PC-3 (cell line): ENCODE measurements at regions not wholly inside any gene's neighbourhood (a gene's known extent, or its start where the extent isn't known, plus 50 kb on each side); places are given as distances from the start of the nearest gene placed in this dataset.

Source experiments
- ATAC-seq: fragments of 200-7000 bp; cut with Tn5 transposase; 2 replicates; pipeline ENCODE4 v1.9.1; 2020; ENCODE audit warnings: mild to moderate bottlenecking, moderate library complexity
- BruUV-seq: library from RNA; stranded (reverse); fragments of 400-500 nt; replicated peaks from 2 replicates; lab custom pipeline; 2021; lab: Mats Ljungman, UMichigan
- CTCF ChIA-PET: fragments of 300-600 bp; sonication (Branson Sonifier 250); formaldehyde crosslinking; loops from one replicate; lab custom pipeline; 2022; ENCODE audit warnings: antibody characterized with exemption; lab: Charles Lee
- POLR2A ChIA-PET: fragments of 300-600 bp; sonication (Branson Sonifier 250); formaldehyde crosslinking; loops from one replicate; lab custom pipeline; 2022; ENCODE audit warnings: antibody characterized with exemption; ENCODE audit not compliant: unreplicated experiment; lab: Charles Lee
- DNase-seq: peaks from one replicate; pipeline ENCODE4 v3.0.0-alpha.2; 2015
- H2AFZ ChIP-seq: fragments of 300-600 bp; sonication (generic); 2 replicates; pipeline ENCODE4 v1.6.0; 2016; ENCODE audit warnings: antibody characterized with exemption, low read length
- H3F3A ChIP-seq: fragments of 300-600 bp; sonication (generic); one replicate; pipeline ENCODE4 v1.6.0; 2017; ENCODE audit warnings: antibody characterized with exemption, low read length, control low read depth, mild to moderate bottlenecking; ENCODE audit not compliant: unreplicated experiment
- H3K27ac ChIP-seq: fragments of 300-600 bp; sonication (generic); 2 replicates; pipeline ENCODE4 v1.5.1; 2016; ENCODE audit warnings: mild to moderate bottlenecking, low read length
- H3K27me3 ChIP-seq: fragments of 300-600 bp; sonication (generic); 2 replicates; pipeline ENCODE4 v1.6.1; 2016; ENCODE audit warnings: low read length, mixed read lengths
- H3K36me3 ChIP-seq: fragments of 300-600 bp; sonication (generic); 2 replicates; pipeline ENCODE4 v1.6.1; 2016; ENCODE audit warnings: low read depth, mixed run types, low read length, mixed read lengths
- H3K4me1 ChIP-seq: fragments of 300-600 bp; sonication (generic); 2 replicates; pipeline ENCODE4 v1.5.1; 2016; ENCODE audit warnings: low read length; ENCODE audit not compliant: insufficient read depth
- H3K4me2 ChIP-seq: fragments of 300-600 bp; sonication (generic); 2 replicates; pipeline ENCODE4 v1.6.0; 2016; ENCODE audit warnings: low read length
- H3K4me3 ChIP-seq: fragments of 300-600 bp; sonication (generic); 2 replicates; pipeline ENCODE4 v1.5.1; 2016; ENCODE audit warnings: mild to moderate bottlenecking, low read length, mixed read lengths
- H3K79me2 ChIP-seq: fragments of 300-600 bp; sonication (generic); 2 replicates; pipeline ENCODE4 v1.6.1; 2017; ENCODE audit warnings: low read length, mixed read lengths
- H3K9ac ChIP-seq: fragments of 300-600 bp; sonication (generic); 2 replicates; pipeline ENCODE4 v1.6.0; 2016; ENCODE audit warnings: mild to moderate bottlenecking, low read length
- H3K9me2 ChIP-seq: fragments of 300-600 bp; sonication (generic); replicated peaks from 2 replicates; pipeline ENCODE4 v1.6.1; 2016; ENCODE audit warnings: mixed run types, low read length, mixed read lengths
- H3K9me3 ChIP-seq: fragments of 300-600 bp; sonication (generic); 2 replicates; pipeline ENCODE4 v1.6.1; 2016; ENCODE audit warnings: low read length, mixed read lengths
- H4K20me1 ChIP-seq: fragments of 300-600 bp; sonication (generic); 2 replicates; pipeline ENCODE4 v1.6.1; 2016; ENCODE audit warnings: low read length, mixed read lengths
- EZH2 ChIP-seq: fragments of 300-600 bp; sonication (generic); IDR thresholded peaks from one replicate; pipeline ENCODE4 v1.6.1; 2017; ENCODE audit warnings: antibody characterized with exemption, mild to moderate bottlenecking, low read length; ENCODE audit not compliant: unreplicated experiment
- EZH2phosphoT487 ChIP-seq: fragments of 300-600 bp; sonication (generic); IDR thresholded peaks from 2 replicates; pipeline ENCODE4 v1.6.1; 2018; ENCODE audit warnings: mild to moderate bottlenecking, antibody characterized with exemption, low read length, borderline replicate concordance
- intact Hi-C: fragments of 100-400 bp; cut with micrococcal nuclease; formaldehyde crosslinking; loops from 2 replicates; pipeline ENCODE4 v1.9.0; 2023
- TF ChIP-seq, protein P1 (sequence below): fragments of 300-600 bp; sonication (generic); conservative IDR thresholded peaks from 2 replicates; pipeline ENCODE4 v1.5.1; 2017; ENCODE audit warnings: antibody characterized with exemption, low read depth, mild to moderate bottlenecking, low read length

DNA sequence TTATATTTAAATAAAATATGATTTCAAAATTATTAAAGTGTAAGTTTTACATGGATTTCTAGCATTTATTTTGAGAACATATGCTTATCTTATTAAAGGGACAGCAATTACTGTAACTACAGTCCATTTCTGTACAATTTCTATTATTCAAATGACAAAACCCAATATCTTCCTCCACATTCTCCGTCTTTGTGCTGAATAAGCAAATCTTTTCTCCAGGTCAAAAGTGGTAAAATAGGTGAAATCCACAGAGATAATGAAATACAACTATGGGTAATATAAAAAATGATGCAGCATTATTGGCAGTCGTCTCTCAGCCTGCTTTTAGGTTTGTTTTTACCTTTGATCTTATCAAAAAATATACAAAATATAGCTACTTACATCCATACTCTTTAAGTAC is 79.4 kb upstream of the OTX2 start:
- Histone ChIP-seq H3F3A (no peaks in the 10 kb centered on the region), H3K4me3 (no peak overlapping the region), H3K9ac (no peak overlapping the region), H3K27me3 (peaks cover 90% of the 10 kb centered on the region), H3K4me2 (no peak overlapping the region), H3K9me2 (no peaks in the 10 kb centered on the region), H3K9me3 (no peaks in the 10 kb centered on the region), H3K79me2 (no peaks in the 10 kb centered on the region), H2AFZ (no peak overlapping the region), H3K36me3 (no peaks in the 10 kb centered on the region), H4K20me1 (no peaks in the 10 kb centered on the region), H3K4me1 (no peaks in the 10 kb centered on the region), H3K27ac (no peak overlapping the region)
- ChIA-PET POLR2A (no interaction called here), CTCF (no interaction called here)
- TF ChIP-seq, protein P1, sequence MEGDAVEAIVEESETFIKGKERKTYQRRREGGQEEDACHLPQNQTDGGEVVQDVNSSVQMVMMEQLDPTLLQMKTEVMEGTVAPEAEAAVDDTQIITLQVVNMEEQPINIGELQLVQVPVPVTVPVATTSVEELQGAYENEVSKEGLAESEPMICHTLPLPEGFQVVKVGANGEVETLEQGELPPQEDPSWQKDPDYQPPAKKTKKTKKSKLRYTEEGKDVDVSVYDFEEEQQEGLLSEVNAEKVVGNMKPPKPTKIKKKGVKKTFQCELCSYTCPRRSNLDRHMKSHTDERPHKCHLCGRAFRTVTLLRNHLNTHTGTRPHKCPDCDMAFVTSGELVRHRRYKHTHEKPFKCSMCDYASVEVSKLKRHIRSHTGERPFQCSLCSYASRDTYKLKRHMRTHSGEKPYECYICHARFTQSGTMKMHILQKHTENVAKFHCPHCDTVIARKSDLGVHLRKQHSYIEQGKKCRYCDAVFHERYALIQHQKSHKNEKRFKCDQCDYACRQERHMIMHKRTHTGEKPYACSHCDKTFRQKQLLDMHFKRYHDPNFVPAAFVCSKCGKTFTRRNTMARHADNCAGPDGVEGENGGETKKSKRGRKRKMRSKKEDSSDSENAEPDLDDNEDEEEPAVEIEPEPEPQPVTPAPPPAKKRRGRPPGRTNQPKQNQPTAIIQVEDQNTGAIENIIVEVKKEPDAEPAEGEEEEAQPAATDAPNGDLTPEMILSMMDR = no peak
- TF ChIP-seq EZH2phosphoT487 (no peak), EZH2 (no peak)
- no peak for ATAC-seq
- intact Hi-C loops = no loop called here
- BruUV-seq = no TSS peak
- no peak for DNase-seq

- Histone ChIP-seq H3K9ac (no peak overlapping the region), H4K20me1 (no peaks in the 10 kb centered on the region), H3F3A (no peaks in the 10 kb centered on the region), H3K4me1 (no peaks in the 10 kb centered on the region), H3K27me3 (peaks cover 87% of the 10 kb centered on the region), H3K9me3 (no peaks in the 10 kb centered on the region), H3K4me3 (no peak overlapping the region), H3K9me2 (no peaks in the 10 kb centered on the region), H3K79me2 (no peaks in the 10 kb centered on the region), H3K27ac (no peak overlapping the region), H3K36me3 (no peaks in the 10 kb centered on the region), H3K4me2 (no peak overlapping the region), H2AFZ (no peak overlapping the region)
- intact Hi-C loops = no loop called here
- DNase-seq (no peak), ATAC-seq (no peak)
- BruUV-seq = no TSS peak
- no peak for TF ChIP-seq EZH2
- no peak for TF ChIP-seq EZH2phosphoT487
- TF ChIP-seq, protein P1 = no peak
- ChIA-PET POLR2A (no interaction called here), CTCF (no interaction called here)
Measured at GRCh38 chr14:56888274-56888673, 78.0 kb upstream of the OTX2 start.

DNA sequence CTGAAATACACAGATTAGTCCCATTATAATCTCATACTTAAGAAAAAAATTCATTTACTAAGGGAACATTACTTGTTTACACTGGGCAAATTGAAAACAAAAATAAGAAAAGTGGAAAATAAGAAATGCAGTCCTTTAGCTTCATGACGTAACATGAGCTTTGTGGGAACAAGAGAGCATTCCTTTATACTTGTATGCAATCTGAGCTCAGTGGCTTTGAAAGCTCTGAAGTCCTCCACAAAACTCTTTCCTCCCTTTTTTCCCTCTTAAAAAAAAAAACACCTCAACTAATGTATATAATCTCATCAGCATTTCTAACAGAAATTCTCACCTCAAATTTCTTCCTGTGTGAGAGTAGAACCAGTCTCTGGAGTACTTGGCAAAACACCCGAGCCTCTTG is 76.9 kb upstream of the OTX2 start:
- Histone ChIP-seq H2AFZ (no peak overlapping the region), H3K9me3 (no peaks in the 10 kb centered on the region), H3K9ac (no peak overlapping the region), H4K20me1 (no peaks in the 10 kb centered on the region), H3K4me3 (no peak overlapping the region), H3K4me2 (no peak overlapping the region), H3K27ac (no peak overlapping the region), H3K9me2 (no peaks in the 10 kb centered on the region), H3K36me3 (no peaks in the 10 kb centered on the region), H3F3A (no peaks in the 10 kb centered on the region), H3K27me3 (peaks cover 84% of the 10 kb centered on the region), H3K4me1 (no peaks in the 10 kb centered on the region), H3K79me2 (no peaks in the 10 kb centered on the region)
- DNase-seq (no peak), ATAC-seq (no peak)
- POLR2A ChIA-PET = no interaction called here
- CTCF ChIA-PET = no interaction called here
- TF ChIP-seq, protein P1 = no peak
- TF ChIP-seq EZH2 = no peak
- TF ChIP-seq EZH2phosphoT487 = no peak
- no TSS peak for BruUV-seq
- intact Hi-C loops = no loop called here
